Duodenal mucosa (tissue), 2 donors: ENCODE measurements at regions not wholly inside any gene's neighbourhood (a gene's known extent, or its start where the extent isn't known, plus 50 kb on each side); places are given as distances from the start of the nearest gene placed in this dataset.

Experiments used
- H3K27ac ChIP-seq: one replicate; pipeline ENCODE4 v1.7.0; 2013; ENCODE audit warnings: low read depth, low read length
- H3K27me3 ChIP-seq, 2 donors: one replicate each; pipeline ENCODE4 v1.7.0; 2013; ENCODE audit warnings: low read length in 2 of 2, control low read depth in 1 of 2; ENCODE audit not compliant: insufficient read depth in 2 of 2, control insufficient read depth in 1 of 2
- H3K36me3 ChIP-seq, 2 donors: one replicate each; pipeline ENCODE4 v1.7.0; 2013; ENCODE audit warnings: low read length in 2 of 2, control low read depth in 1 of 2; ENCODE audit not compliant: insufficient read depth in 2 of 2, control insufficient read depth in 1 of 2
- H3K4me1 ChIP-seq, 2 donors: one replicate each; pipeline ENCODE4 v1.7.0; 2013; ENCODE audit warnings: low read length in 2 of 2, control low read depth in 1 of 2; ENCODE audit not compliant: insufficient read depth in 2 of 2, control insufficient read depth in 1 of 2
- H3K4me3 ChIP-seq, 2 donors: one replicate each; pipeline ENCODE4 v1.7.0; 2013; ENCODE audit warnings: low read length in 2 of 2, low read depth in 1 of 2
- H3K9ac ChIP-seq, 2 donors: one replicate each; pipeline ENCODE4 v1.7.0; 2013; ENCODE audit warnings: low read length in 2 of 2, low read depth in 1 of 2
- H3K9me3 ChIP-seq, 2 donors: one replicate each; pipeline ENCODE4 v1.7.0; 2013; ENCODE audit warnings: low read length in 2 of 2, control low read depth in 1 of 2; ENCODE audit not compliant: control insufficient read depth in 1 of 2

DNA sequence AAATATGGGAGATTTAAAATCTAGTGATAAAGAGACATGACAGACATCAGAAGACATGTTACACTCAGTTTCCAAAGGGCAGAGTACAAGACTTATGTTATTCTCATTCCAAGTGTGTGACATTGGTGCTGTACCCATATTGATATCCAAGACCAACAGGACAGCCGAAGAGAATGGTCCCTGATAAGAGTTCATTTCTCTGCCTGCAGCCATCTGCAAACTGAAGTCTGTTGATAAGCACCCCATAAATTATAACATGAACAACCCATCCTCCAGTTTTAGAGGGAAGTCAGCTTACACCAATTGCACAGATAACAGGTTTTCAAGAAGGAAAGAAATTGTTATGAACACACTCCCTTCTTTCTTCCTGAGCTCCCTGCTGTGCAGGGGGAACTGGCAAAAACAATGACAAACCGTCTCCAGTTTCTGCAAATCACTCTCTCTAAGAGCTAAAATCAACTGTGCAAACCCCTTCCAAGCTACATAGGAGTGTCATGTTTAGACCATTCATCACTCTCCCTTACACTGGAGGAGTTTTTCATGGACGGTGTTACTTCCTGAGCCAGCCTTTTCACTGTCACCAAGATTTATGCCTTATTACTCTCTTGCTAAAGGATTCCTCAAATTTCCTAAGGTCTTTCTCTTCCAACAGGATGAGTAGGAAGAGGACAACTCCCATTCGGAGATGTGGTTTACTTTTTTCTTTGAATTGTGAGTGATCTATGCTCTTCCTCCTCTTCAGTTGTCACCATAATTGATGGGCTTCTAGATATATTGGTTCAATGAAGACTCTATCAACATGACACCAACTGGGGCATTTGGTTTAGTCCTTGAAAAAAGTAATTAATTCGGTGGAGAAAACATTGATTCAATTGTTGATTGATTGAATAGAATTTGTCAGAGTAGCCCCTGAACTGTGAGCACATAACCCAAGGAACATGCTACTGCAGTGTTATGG, 80.3 kb upstream of the FAM171A1 start:
- Histone ChIP-seq H3K27me3 (no peaks in the 10 kb centered on the region), H3K9me3 (no peaks in the 10 kb centered on the region)

GRCh38 chr10:15448598-15448997, 77.5 kb upstream of the FAM171A1 start:
- H3K4me3 ChIP-seq, result no peak overlapping the region
- no peaks in the 10 kb centered on the region for H3K27me3 ChIP-seq
- no peak overlapping the region for H3K9ac ChIP-seq
- H3K27ac ChIP-seq, result no peak overlapping the region
- H3K4me1 ChIP-seq, result no peaks in the 10 kb centered on the region
- no peaks in the 10 kb centered on the region for H3K9me3 ChIP-seq
- H3K36me3 ChIP-seq, result no peaks in the 10 kb centered on the region

More for the DNA sequence above, 80.3 kb upstream of the FAM171A1 start:
- H3K9ac ChIP-seq, result no peak overlapping the region
- H3K36me3 ChIP-seq, result no peaks in the 10 kb centered on the region
- no peaks in the 10 kb centered on the region for H3K4me1 ChIP-seq
- H3K27ac ChIP-seq, result no peak overlapping the region
- no peak overlapping the region for H3K4me3 ChIP-seq

- Histone ChIP-seq H3K27ac (no peak overlapping the region), H3K9ac (no peak overlapping the region), H3K4me3 (no peak overlapping the region), H3K27me3 (no peaks in the 10 kb centered on the region), H3K9me3 (no peaks in the 10 kb centered on the region), H3K36me3 (no peaks in the 10 kb centered on the region), H3K4me1 (no peaks in the 10 kb centered on the region)
Measured at GRCh38 chr10:15445006-15445390, 73.9 kb upstream of the FAM171A1 start.

DNA sequence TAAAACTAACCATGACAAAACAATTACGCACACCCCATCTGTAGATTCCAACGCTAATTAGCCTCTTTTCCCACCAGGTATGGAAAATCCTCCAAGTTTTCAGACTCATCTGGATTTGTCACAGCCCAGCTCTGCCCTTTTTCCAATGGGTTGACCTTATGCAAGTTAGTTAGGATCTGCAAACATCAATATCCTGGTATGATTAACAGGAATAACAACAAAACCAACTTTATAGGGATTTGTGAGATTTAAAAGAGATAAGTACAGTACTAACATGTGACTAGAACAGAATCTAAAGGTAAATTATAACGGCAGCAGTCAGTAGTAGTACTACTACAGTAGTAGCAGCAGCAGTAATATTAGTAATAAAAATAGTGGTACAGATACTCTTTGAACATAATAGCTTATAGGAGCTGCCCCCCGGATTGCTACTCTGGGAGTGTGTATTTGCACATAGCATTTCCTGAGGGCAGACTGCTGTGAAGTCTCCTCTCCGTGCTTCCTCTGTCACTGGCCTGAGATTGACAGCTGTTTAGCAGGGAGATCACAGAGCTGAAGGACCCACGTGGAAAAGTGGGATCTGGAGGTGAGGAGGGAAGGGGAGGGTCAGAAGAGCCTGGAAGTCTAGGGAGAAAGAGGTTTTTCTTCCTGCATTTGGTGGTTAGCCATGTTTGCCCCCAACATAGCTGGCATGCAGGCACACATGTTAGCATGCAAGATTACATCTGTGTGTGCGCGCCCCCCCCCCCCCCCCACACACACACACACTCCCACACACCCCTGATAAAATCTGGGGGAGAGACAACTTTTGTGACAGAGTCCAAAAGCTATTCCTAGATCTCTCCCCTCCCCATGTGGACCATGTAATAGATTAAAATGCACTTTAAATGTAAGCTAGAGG, 73.3 kb upstream of the FAM171A1 start:
- no peaks in the 10 kb centered on the region for H3K27me3 ChIP-seq
- H3K27ac ChIP-seq, result no peak overlapping the region
- H3K4me3 ChIP-seq, result no peak overlapping the region
- H3K36me3 ChIP-seq, result no peaks in the 10 kb centered on the region
- no peak overlapping the region for H3K9ac ChIP-seq
- peaks cover 0 to 3% of the 10 kb centered on the region in 2 donors for H3K4me1 ChIP-seq
- H3K9me3 ChIP-seq, result no peaks in the 10 kb centered on the region

DNA sequence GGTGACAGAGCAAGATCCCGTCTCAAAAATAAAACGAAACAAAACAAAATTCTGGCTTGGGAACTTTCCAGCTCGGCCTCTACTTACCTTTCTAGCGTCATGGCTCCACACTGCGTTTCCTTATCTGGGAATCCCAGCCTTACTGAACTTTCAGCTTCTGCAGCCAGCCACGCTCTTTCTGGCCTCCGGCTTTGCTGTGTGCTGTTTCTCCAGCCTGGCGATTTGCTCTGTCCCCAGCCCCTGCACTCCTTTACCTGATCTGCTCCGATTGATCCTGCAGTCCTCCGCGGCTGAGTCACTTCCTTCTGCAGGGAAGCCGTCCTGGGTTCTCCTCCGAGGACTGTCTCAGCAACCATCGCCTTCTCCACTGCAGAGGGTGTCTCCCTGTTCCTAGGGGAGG, 71.0 kb upstream of the FAM171A1 start:
- H3K4me3 ChIP-seq, result no peak overlapping the region
- no peaks in the 10 kb centered on the region for H3K36me3 ChIP-seq
- H3K9ac ChIP-seq, result no peak overlapping the region
- peaks cover 0 to 3% of the 10 kb centered on the region in 2 donors for H3K4me1 ChIP-seq
- no peaks in the 10 kb centered on the region for H3K9me3 ChIP-seq
- no peaks in the 10 kb centered on the region for H3K27me3 ChIP-seq
- H3K27ac ChIP-seq, result no peak overlapping the region

GRCh38 chr10:15440204-15440711, 69.2 kb upstream of the FAM171A1 start:
- H3K27ac ChIP-seq, result no peak overlapping the region
- peaks cover 0 to 3% of the 10 kb centered on the region in 2 donors for H3K4me1 ChIP-seq

GRCh38 chr10:15439341-15439842, 68.3 kb upstream of the FAM171A1 start:
- Histone ChIP-seq H3K4me3 (peak overlapping the region; percentile 19 to 37), H3K27ac (no peak overlapping the region), H3K9ac (no peak overlapping the region), H3K4me1 (peaks cover 0 to 6% of the 10 kb centered on the region in 2 donors), H3K9me3 (no peaks in the 10 kb centered on the region), H3K36me3 (no peaks in the 10 kb centered on the region), H3K27me3 (no peaks in the 10 kb centered on the region)

More at GRCh38 chr10:15440204-15440711, 69.2 kb upstream of the FAM171A1 start:
- Histone ChIP-seq H3K36me3 (no peaks in the 10 kb centered on the region), H3K9me3 (no peaks in the 10 kb centered on the region), H3K27me3 (no peaks in the 10 kb centered on the region), H3K4me3 (peak overlapping the region in 1 of 2 donors; percentile 37), H3K9ac (no peak overlapping the region)

GRCh38 chr10:15436696-15437095, 65.6 kb upstream of the FAM171A1 start:
- H3K36me3 ChIP-seq, result no peaks in the 10 kb centered on the region
- H3K9me3 ChIP-seq, result no peaks in the 10 kb centered on the region
- no peak overlapping the region for H3K27ac ChIP-seq
- no peak overlapping the region for H3K4me3 ChIP-seq
- H3K4me1 ChIP-seq, result peaks cover 0 to 10% of the 10 kb centered on the region in 2 donors
- no peaks in the 10 kb centered on the region for H3K27me3 ChIP-seq
- H3K9ac ChIP-seq, result no peak overlapping the region

GRCh38 chr10:15433850-15434537, 62.9 kb upstream of the FAM171A1 start:
- Histone ChIP-seq H3K27ac (no peak overlapping the region), H3K9ac (peak overlapping the region in 1 of 2 donors; percentile 1), H3K27me3 (no peaks in the 10 kb centered on the region), H3K4me1 (peaks cover 0 to 7% of the 10 kb centered on the region in 2 donors), H3K4me3 (peak overlapping the region; percentile 5 to 67), H3K9me3 (no peaks in the 10 kb centered on the region), H3K36me3 (no peaks in the 10 kb centered on the region)
